ENCODE measurements at regions not wholly inside any gene's neighbourhood (a gene's known extent, or its start where the extent isn't known, plus 50 kb on each side); places are given as distances from the start of the nearest gene placed in this dataset.
A peak's percentile ranks its signal among the peaks of the same experiment; 100 is the strongest.

- Histone ChIP-seq H3K18ac (ENCODE audit: low read length) (no peak overlapping the region), H3K9me3 (replicated peaks in 1 of 2; ENCODE audit: control insufficient read depth in 2 of 2, insufficient read depth in 1 of 2, low read depth in 1 of 2, low read length in 2 of 2) (no peaks in the 10 kb centered on the region), H3K23ac (ENCODE audit: low read depth, low read length, poor library complexity) (no peak overlapping the region), H3K4me3 (ENCODE audit: low read length in 2 of 2) (no peak overlapping the region), H2BK12ac (ENCODE audit: low read length) (no peak overlapping the region), H4K8ac (ENCODE audit: low read depth, low read length) (no peak overlapping the region), H3K4me2 (ENCODE audit: insufficient read depth, low read length, poor library complexity, severe bottlenecking) (no peak overlapping the region), H4K91ac (ENCODE audit: low read depth, low read length, poor library complexity) (no peak overlapping the region), H2BK15ac (ENCODE audit: low read length) (no peak overlapping the region), H3K27ac (replicated peaks; ENCODE audit: low read length) (no peak overlapping the region), H2AK5ac (ENCODE audit: low read depth, low read length) (no peak overlapping the region), H3K4ac (ENCODE audit: low read length) (no peak overlapping the region), H2BK120ac (ENCODE audit: low read depth, low read length) (no peak overlapping the region), H3K36me3 (replicated peaks in 1 of 2; ENCODE audit: control insufficient read depth in 2 of 2, insufficient read depth in 2 of 2, low read length in 2 of 2) (no peaks in the 10 kb centered on the region), H3K79me1 (ENCODE audit: low read depth, low read length) (no peaks in the 10 kb centered on the region), H3K27me3 (ENCODE audit: control insufficient read depth in 3 of 3, insufficient read depth in 3 of 3, low read depth in 1 of 3, low read length in 3 of 3) (no peaks in the 10 kb centered on the region), H3K4me1 (ENCODE audit: control insufficient read depth in 2 of 2, insufficient read depth in 1 of 2, low read depth in 1 of 2, low read length in 2 of 2) (no peaks in the 10 kb centered on the region), H2AFZ (ENCODE audit: low read length) (no peak overlapping the region), H3K9ac (ENCODE audit: low read depth, low read length, poor library complexity) (no peak overlapping the region), H2BK5ac (ENCODE audit: low read length) (no peak overlapping the region), H3K14ac (ENCODE audit: low read length) (no peak overlapping the region)
- WGBS, 2 donors (ENCODE audit: extremely low coverage in 2 of 2, insufficient read length in 2 of 2, insufficient replicate concordance in 1 of 2), result no CpG with 5 or more reads among the region's 2 CpGs
- DNase-seq (ENCODE audit: low spot score), result no peak
Observed at GRCh38 chr20:40287683-40288082, 401.4 kb downstream of the MAFB start.

- Histone ChIP-seq H3K23ac (ENCODE audit: low read depth, low read length, poor library complexity) (no peak overlapping the region), H2BK5ac (ENCODE audit: low read length) (no peak overlapping the region), H2BK120ac (ENCODE audit: low read depth, low read length) (no peak overlapping the region), H3K9ac (ENCODE audit: low read depth, low read length, poor library complexity) (no peak overlapping the region), H3K18ac (ENCODE audit: low read length) (peak overlapping the region; percentile 54), H3K27ac (replicated peaks; ENCODE audit: low read length) (no peak overlapping the region), H3K9me3 (replicated peaks in 1 of 2; ENCODE audit: control insufficient read depth in 2 of 2, insufficient read depth in 1 of 2, low read depth in 1 of 2, low read length in 2 of 2) (no peaks in the 10 kb centered on the region), H3K4me1 (ENCODE audit: control insufficient read depth in 2 of 2, insufficient read depth in 1 of 2, low read depth in 1 of 2, low read length in 2 of 2) (no peaks in the 10 kb centered on the region), H2AFZ (ENCODE audit: low read length) (no peak overlapping the region), H3K14ac (ENCODE audit: low read length) (peak overlapping the region; percentile 58), H3K4me2 (ENCODE audit: insufficient read depth, low read length, poor library complexity, severe bottlenecking) (no peak overlapping the region), H3K4ac (ENCODE audit: low read length) (no peak overlapping the region), H4K91ac (ENCODE audit: low read depth, low read length, poor library complexity) (no peak overlapping the region), H3K79me1 (ENCODE audit: low read depth, low read length) (no peaks in the 10 kb centered on the region), H3K4me3 (ENCODE audit: low read length in 2 of 2) (no peak overlapping the region), H2BK12ac (ENCODE audit: low read length) (no peak overlapping the region), H2AK5ac (ENCODE audit: low read depth, low read length) (no peak overlapping the region), H3K36me3 (replicated peaks in 1 of 2; ENCODE audit: control insufficient read depth in 2 of 2, insufficient read depth in 2 of 2, low read length in 2 of 2) (no peaks in the 10 kb centered on the region), H2BK15ac (ENCODE audit: low read length) (no peak overlapping the region), H4K8ac (ENCODE audit: low read depth, low read length) (no peak overlapping the region), H3K27me3 (ENCODE audit: control insufficient read depth in 3 of 3, insufficient read depth in 3 of 3, low read depth in 1 of 3, low read length in 3 of 3) (no peaks in the 10 kb centered on the region)
- no CpG with 5 or more reads among the region's 10 CpGs for WGBS, 2 donors (ENCODE audit: extremely low coverage in 2 of 2, insufficient read length in 2 of 2, insufficient replicate concordance in 1 of 2)
- DNase-seq (ENCODE audit: low spot score), result no peak
Observed at GRCh38 chr20:40286975-40287531, 402.0 kb downstream of the MAFB start.

DNA sequence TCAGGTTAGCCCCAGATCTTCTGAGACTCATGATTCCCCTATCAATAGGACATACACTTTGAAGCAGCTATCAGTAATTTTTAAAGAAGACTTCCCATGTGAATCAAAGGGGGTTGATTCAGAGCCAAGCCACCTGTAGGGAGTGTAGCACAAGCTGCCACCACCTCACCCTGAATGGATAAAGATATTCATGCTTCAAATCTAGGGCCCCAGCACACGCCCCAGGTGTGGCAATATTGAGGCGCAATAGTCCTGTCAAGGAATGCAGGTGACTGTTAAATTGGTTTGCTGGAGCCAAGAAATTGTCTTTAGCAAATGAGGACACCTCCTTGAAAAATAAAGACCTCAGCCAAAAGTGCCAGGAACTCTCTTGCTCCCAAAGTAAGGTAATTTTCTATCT is 404.4 kb downstream of the MAFB start:
- H3K9ac ChIP-seq (ENCODE audit: low read depth, low read length, poor library complexity), result no peak overlapping the region
- no peak overlapping the region for H3K4me2 ChIP-seq (ENCODE audit: insufficient read depth, low read length, poor library complexity, severe bottlenecking)
- H3K4me1 ChIP-seq (ENCODE audit: control insufficient read depth in 2 of 2, insufficient read depth in 1 of 2, low read depth in 1 of 2, low read length in 2 of 2), result no peaks in the 10 kb centered on the region
- H2BK12ac ChIP-seq (ENCODE audit: low read length), result no peak overlapping the region
- H3K23ac ChIP-seq (ENCODE audit: low read depth, low read length, poor library complexity), result no peak overlapping the region
- H2BK120ac ChIP-seq (ENCODE audit: low read depth, low read length), result no peak overlapping the region
- H3K36me3 ChIP-seq (replicated peaks in 1 of 2; ENCODE audit: control insufficient read depth in 2 of 2, insufficient read depth in 2 of 2, low read length in 2 of 2), result no peaks in the 10 kb centered on the region
- H4K8ac ChIP-seq (ENCODE audit: low read depth, low read length), result no peak overlapping the region
- H2BK15ac ChIP-seq (ENCODE audit: low read length), result no peak overlapping the region
- H3K4me3 ChIP-seq (ENCODE audit: low read length in 2 of 2), result no peak overlapping the region
- no peak overlapping the region for H3K18ac ChIP-seq (ENCODE audit: low read length)
- H3K9me3 ChIP-seq (replicated peaks in 1 of 2; ENCODE audit: control insufficient read depth in 2 of 2, insufficient read depth in 1 of 2, low read depth in 1 of 2, low read length in 2 of 2), result no peaks in the 10 kb centered on the region
- no peak overlapping the region for H2AK5ac ChIP-seq (ENCODE audit: low read depth, low read length)
- no peak for DNase-seq (ENCODE audit: low spot score)
- no peak overlapping the region for H3K27ac ChIP-seq (replicated peaks; ENCODE audit: low read length)
- no peak overlapping the region for H3K4ac ChIP-seq (ENCODE audit: low read length)
- H2AFZ ChIP-seq (ENCODE audit: low read length), result no peak overlapping the region
- H3K14ac ChIP-seq (ENCODE audit: low read length), result no peak overlapping the region
- H3K79me1 ChIP-seq (ENCODE audit: low read depth, low read length), result no peaks in the 10 kb centered on the region
- H4K91ac ChIP-seq (ENCODE audit: low read depth, low read length, poor library complexity), result no peak overlapping the region
- no peak overlapping the region for H2BK5ac ChIP-seq (ENCODE audit: low read length)
- no CpG with 5 or more reads among the region's 2 CpGs for WGBS, 2 donors (ENCODE audit: extremely low coverage in 2 of 2, insufficient read length in 2 of 2, insufficient replicate concordance in 1 of 2)
- no peaks in the 10 kb centered on the region for H3K27me3 ChIP-seq (ENCODE audit: control insufficient read depth in 3 of 3, insufficient read depth in 3 of 3, low read depth in 1 of 3, low read length in 3 of 3)

DNA sequence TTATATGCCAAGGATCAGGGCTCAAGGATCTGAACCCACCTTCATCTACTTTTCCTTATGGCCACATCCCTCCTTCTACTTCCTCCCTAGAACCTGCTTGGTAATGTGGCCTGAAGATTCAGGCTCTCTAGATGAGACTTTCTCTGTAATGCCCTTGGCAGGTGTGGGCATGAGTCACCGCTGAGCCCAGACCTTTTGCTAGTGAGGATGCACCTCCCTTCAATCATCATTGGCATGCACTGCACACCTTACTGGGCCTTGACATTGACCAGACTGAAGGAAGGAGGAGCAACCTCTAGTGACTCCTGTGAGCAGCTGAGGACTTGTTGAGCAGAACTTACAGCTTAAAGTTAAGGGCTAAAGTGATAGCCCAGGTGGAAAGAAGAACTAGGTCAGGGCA is 405.3 kb downstream of the MAFB start:
- Histone ChIP-seq H2AFZ (ENCODE audit: low read length) (no peak overlapping the region), H3K36me3 (replicated peaks in 1 of 2; ENCODE audit: control insufficient read depth in 2 of 2, insufficient read depth in 2 of 2, low read length in 2 of 2) (no peaks in the 10 kb centered on the region), H3K27ac (replicated peaks; ENCODE audit: low read length) (no peak overlapping the region), H2BK120ac (ENCODE audit: low read depth, low read length) (no peak overlapping the region), H3K23ac (ENCODE audit: low read depth, low read length, poor library complexity) (no peak overlapping the region), H3K4ac (ENCODE audit: low read length) (no peak overlapping the region), H2BK12ac (ENCODE audit: low read length) (no peak overlapping the region), H3K9me3 (replicated peaks in 1 of 2; ENCODE audit: control insufficient read depth in 2 of 2, insufficient read depth in 1 of 2, low read depth in 1 of 2, low read length in 2 of 2) (no peaks in the 10 kb centered on the region), H2BK15ac (ENCODE audit: low read length) (no peak overlapping the region), H2BK5ac (ENCODE audit: low read length) (no peak overlapping the region), H3K27me3 (ENCODE audit: control insufficient read depth in 3 of 3, insufficient read depth in 3 of 3, low read depth in 1 of 3, low read length in 3 of 3) (no peaks in the 10 kb centered on the region), H3K14ac (ENCODE audit: low read length) (no peak overlapping the region), H3K79me1 (ENCODE audit: low read depth, low read length) (no peaks in the 10 kb centered on the region), H2AK5ac (ENCODE audit: low read depth, low read length) (no peak overlapping the region), H4K8ac (ENCODE audit: low read depth, low read length) (no peak overlapping the region), H3K4me1 (ENCODE audit: control insufficient read depth in 2 of 2, insufficient read depth in 1 of 2, low read depth in 1 of 2, low read length in 2 of 2) (no peaks in the 10 kb centered on the region), H3K4me3 (ENCODE audit: low read length in 2 of 2) (no peak overlapping the region), H3K9ac (ENCODE audit: low read depth, low read length, poor library complexity) (no peak overlapping the region), H3K4me2 (ENCODE audit: insufficient read depth, low read length, poor library complexity, severe bottlenecking) (no peak overlapping the region), H4K91ac (ENCODE audit: low read depth, low read length, poor library complexity) (no peak overlapping the region), H3K18ac (ENCODE audit: low read length) (peak overlapping the region; percentile 4)
- no CpG with 5 or more reads among the region's 1 CpG for WGBS, 2 donors (ENCODE audit: extremely low coverage in 2 of 2, insufficient read length in 2 of 2, insufficient replicate concordance in 1 of 2)
- no peak for DNase-seq (ENCODE audit: low spot score)

Data from neuronal stem cell (in vitro differentiated cells).